Parathyroid adenoma (tissue), 2 donors: ENCODE measurements at regions not wholly inside any gene's neighbourhood (a gene's known extent, or its start where the extent isn't known, plus 50 kb on each side); places are given as distances from the start of the nearest gene placed in this dataset.

Experiments
- H2AFZ ChIP-seq: fragments of 300-600 bp; sonication (generic); one replicate; pipeline ENCODE4 v1.7.0; 2017; ENCODE audit warnings: antibody characterized with exemption, mild to moderate bottlenecking
- H3K27ac ChIP-seq: fragments of 300-600 bp; sonication (generic); one replicate; pipeline ENCODE4 v1.7.0; 2017
- H3K27me3 ChIP-seq: fragments of 300-600 bp; sonication (generic); one replicate; pipeline ENCODE4 v1.7.0; 2017; ENCODE audit warnings: low read length; ENCODE audit not compliant: control insufficient read depth, insufficient read depth
- H3K36me3 ChIP-seq: fragments of 300-600 bp; sonication (generic); one replicate; pipeline ENCODE4 v1.7.0; 2017; ENCODE audit warnings: low read length; ENCODE audit not compliant: control insufficient read depth, insufficient read depth
- H3K4me1 ChIP-seq: fragments of 300-600 bp; sonication (generic); one replicate; pipeline ENCODE4 v1.7.0; 2017; ENCODE audit warnings: control low read depth
- H3K4me2 ChIP-seq: fragments of 300-600 bp; sonication (generic); one replicate; pipeline ENCODE4 v1.7.0; 2017; ENCODE audit warnings: low read length
- H3K4me3 ChIP-seq: fragments of 300-600 bp; sonication (generic); one replicate; pipeline ENCODE4 v1.7.0; 2017; ENCODE audit warnings: low read depth, low read length
- H3K79me2 ChIP-seq: fragments of 300-600 bp; sonication (generic); one replicate; pipeline ENCODE4 v1.7.0; 2017; ENCODE audit warnings: control low read depth
- H3K9ac ChIP-seq: fragments of 300-600 bp; sonication (generic); one replicate; pipeline ENCODE4 v1.7.0; 2017; ENCODE audit warnings: mild to moderate bottlenecking
- H3K9me3 ChIP-seq: fragments of 300-600 bp; sonication (generic); one replicate; pipeline ENCODE4 v1.7.0; 2017; ENCODE audit warnings: low read length; ENCODE audit not compliant: control insufficient read depth
- CTCF ChIP-seq: fragments of 300-600 bp; sonication (generic); IDR thresholded peaks from one replicate; pipeline ENCODE4 v1.7.0; 2017; ENCODE audit warnings: antibody characterized with exemption, mild to moderate bottlenecking
- donor health status: primary hyperparathyroidism.

GRCh38 chr14:101102875-101103274, 199.4 kb upstream of the RTL1 start:
- Histone ChIP-seq H3K9me3 (no peaks in the 10 kb centered on the region), H3K4me2 (no peak overlapping the region), H3K27me3 (no peaks in the 10 kb centered on the region), H3K4me1 (no peaks in the 10 kb centered on the region), H3K36me3 (no peaks in the 10 kb centered on the region), H3K27ac (no peak overlapping the region), H3K9ac (no peak overlapping the region), H3K79me2 (no peaks in the 10 kb centered on the region), H2AFZ (no peak overlapping the region), H3K4me3 (no peak overlapping the region)
- no peak for TF ChIP-seq CTCF

- H3K27ac ChIP-seq: no peak overlapping the region
- no peaks in the 10 kb centered on the region for H3K9me3 ChIP-seq
- H2AFZ ChIP-seq: no peak overlapping the region
- H3K36me3 ChIP-seq: no peaks in the 10 kb centered on the region
- no peak overlapping the region for H3K9ac ChIP-seq
- H3K79me2 ChIP-seq: no peaks in the 10 kb centered on the region
- no peak for TF ChIP-seq CTCF
- H3K4me2 ChIP-seq: no peak overlapping the region
- no peak overlapping the region for H3K4me3 ChIP-seq
- H3K27me3 ChIP-seq: no peaks in the 10 kb centered on the region
- no peaks in the 10 kb centered on the region for H3K4me1 ChIP-seq
These were observed 199.9 kb upstream of the RTL1 start for GRCh38 chr14:101103321-101103901.

GRCh38 chr14:101104485-101104884, 201.0 kb upstream of the RTL1 start:
- no peak overlapping the region for H3K4me3 ChIP-seq
- TF ChIP-seq CTCF: no peak
- no peak overlapping the region for H3K4me2 ChIP-seq

GRCh38 chr14:101105045-101105444, 201.5 kb upstream of the RTL1 start:
- Histone ChIP-seq H3K4me1 (no peaks in the 10 kb centered on the region), H3K36me3 (no peaks in the 10 kb centered on the region), H3K4me3 (no peak overlapping the region), H3K9ac (no peak overlapping the region), H2AFZ (no peak overlapping the region), H3K27me3 (no peaks in the 10 kb centered on the region), H3K9me3 (no peaks in the 10 kb centered on the region), H3K27ac (no peak overlapping the region), H3K79me2 (no peaks in the 10 kb centered on the region), H3K4me2 (no peak overlapping the region)
- TF ChIP-seq CTCF: no peak

More at GRCh38 chr14:101104485-101104884, 201.0 kb upstream of the RTL1 start:
- Histone ChIP-seq H3K4me1 (no peaks in the 10 kb centered on the region), H3K79me2 (no peaks in the 10 kb centered on the region), H3K9me3 (no peaks in the 10 kb centered on the region), H2AFZ (no peak overlapping the region), H3K27ac (no peak overlapping the region), H3K27me3 (no peaks in the 10 kb centered on the region), H3K36me3 (no peaks in the 10 kb centered on the region), H3K9ac (no peak overlapping the region)

GRCh38 chr14:101108579-101109346, 205.2 kb upstream of the RTL1 start:
- Histone ChIP-seq H3K4me3 (no peak overlapping the region), H2AFZ (no peak overlapping the region), H3K9ac (no peak overlapping the region), H3K9me3 (no peaks in the 10 kb centered on the region), H3K79me2 (no peaks in the 10 kb centered on the region), H3K27me3 (no peaks in the 10 kb centered on the region), H3K4me1 (no peaks in the 10 kb centered on the region), H3K4me2 (no peak overlapping the region), H3K36me3 (no peaks in the 10 kb centered on the region), H3K27ac (no peak overlapping the region)
- no peak for TF ChIP-seq CTCF
